ENCODE measurements at regions not wholly inside any gene's neighbourhood (a gene's known extent, or its start where the extent isn't known, plus 50 kb on each side); places are given as distances from the start of the nearest gene placed in this dataset.
"Not testable (repeated sequence)": the region's sequence is repeated elsewhere in the genome, so short reads cannot be mapped to it uniquely, and the experiment has no call there.

DNA sequence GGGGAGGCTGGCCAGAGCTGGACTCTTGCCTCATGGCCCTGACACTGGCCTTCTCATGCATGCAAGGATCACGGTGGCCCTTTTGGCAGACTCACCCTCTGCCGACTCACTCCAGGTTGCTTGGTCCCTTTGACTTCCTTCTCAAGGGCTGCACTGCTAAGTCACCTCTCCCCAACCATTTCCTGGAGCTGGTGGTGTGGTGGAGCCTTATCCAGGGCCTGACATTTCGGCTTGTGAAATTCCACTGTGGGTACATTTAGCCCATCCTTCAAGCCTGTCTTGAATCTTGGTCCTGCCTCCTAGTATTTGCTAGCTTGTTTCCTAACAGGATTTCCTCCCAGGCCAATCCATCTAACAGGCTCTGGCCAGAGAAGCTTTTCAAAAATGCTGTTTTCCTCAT is 52.6 kb upstream of the JUN start:
- no peak for DNase-seq (ENCODE audit: low spot score)

DNA sequence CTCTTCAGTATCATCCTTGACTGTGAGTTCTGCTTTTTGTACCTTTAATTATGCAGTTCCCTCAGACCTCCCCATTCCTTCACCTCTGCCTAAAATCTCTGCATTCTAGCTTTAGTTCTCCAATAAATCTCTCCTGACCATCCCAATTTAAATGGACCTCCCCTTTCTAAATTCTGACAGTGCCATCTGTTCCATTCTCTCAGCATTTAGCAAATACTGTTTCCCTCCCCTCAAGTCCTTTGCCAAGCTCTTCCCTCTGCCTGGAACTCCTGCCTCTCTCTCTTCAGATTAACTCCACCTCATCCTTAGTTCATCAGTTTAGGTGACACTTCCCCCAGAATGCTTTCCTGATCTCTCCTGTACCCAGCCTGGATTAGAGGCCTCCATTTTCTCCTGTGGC is 54.0 kb upstream of the JUN start:
- no peak for DNase-seq (ENCODE audit: low spot score)

DNA sequence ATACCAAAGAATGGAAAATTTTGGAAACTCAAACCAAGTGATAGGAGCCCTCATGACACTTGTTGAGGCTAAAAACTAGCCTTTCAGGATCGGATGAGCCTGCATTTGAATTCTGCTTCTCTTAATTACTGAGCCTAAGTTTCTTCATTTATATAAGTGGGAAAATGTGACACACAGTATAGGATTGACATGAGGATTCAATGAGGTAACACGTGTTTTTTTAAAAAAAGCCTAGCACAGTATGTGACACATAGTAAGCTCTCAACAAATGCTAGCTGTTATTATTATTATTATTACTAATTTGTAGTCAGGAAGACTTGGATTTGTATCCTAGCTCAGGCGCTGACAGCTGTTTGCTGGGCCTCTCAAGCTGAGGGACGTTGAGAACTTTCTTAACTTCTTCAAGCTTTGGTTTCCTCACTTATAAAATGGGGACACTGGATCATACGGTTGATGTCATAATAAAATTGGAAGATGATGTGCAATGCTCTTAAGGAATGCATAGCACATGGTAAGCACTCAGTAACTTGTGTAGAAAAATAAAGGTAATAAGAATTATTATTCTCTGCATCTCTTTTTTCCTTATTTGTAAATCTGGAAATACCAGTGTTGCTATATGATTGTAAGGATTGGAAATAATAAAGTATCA is 55.4 kb upstream of the JUN start:
- no peak for DNase-seq (ENCODE audit: low spot score)

DNA sequence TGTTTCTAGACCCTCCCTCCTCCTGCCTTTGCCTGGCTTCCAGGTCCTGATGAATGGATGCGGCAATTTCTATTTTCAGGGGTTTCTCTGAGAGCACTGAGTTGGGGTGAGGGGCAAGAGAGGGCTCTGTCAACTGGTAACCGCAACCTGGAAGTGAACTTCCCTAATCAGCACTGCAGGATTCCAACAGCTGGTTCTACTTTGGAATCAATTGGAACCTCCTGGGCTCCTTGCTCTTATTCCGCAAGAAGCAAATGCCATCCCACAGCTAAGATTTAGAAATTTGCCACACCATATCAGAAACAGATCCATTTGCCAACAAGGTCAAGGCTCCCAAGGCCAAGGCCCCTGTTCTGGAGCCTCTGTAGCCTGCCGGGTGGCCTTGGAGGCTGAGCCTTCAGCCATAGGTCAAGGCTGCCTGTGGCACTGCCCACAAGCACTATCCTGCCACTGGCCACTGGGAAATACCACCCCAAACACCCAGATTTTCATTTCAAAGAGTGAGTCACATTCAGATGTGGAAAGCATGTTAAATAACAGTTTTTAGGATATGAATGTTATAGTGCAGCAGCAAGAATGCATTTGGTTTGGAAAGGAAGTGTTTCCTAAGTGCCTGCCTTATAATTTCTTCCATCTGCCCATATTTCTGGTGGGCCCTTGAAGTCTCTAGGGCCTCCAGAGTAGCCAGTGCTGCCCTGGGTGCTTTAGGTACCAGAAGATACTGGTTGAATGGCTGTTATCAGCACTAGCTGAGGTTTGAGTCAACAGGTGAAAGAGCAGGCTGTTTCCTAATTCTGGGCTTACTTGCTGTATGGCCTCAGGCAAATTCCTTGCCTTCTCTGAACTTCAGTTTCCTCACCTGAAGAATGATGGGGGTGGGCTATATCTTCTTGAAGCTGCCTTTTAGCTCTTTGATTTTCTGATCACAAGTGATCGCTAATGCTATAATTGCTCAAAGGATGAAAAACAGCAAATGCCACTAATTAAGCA is 56.3 kb upstream of the JUN start:
- no peak for DNase-seq (ENCODE audit: low spot score)

DNA sequence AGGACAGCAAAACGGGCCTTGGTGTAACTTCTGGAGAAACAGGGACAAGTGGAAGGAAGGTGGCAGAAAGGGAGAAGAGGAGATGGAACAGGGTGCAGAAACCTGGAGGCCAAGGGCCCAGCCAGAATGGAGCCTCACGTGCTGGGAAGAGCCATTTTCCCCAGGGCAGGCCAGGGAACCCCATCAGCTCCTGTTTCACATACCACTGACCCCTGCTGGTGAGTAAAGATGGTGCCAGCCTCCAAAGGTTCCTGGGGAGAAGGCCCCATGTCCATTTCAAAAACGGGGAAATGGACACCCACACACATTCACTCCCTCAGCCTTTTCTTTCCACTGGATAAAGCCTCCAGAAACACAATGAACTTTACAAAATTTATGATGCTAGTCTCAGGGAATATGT is 57.6 kb upstream of the JUN start:
- no peak for DNase-seq (ENCODE audit: low spot score)

DNA sequence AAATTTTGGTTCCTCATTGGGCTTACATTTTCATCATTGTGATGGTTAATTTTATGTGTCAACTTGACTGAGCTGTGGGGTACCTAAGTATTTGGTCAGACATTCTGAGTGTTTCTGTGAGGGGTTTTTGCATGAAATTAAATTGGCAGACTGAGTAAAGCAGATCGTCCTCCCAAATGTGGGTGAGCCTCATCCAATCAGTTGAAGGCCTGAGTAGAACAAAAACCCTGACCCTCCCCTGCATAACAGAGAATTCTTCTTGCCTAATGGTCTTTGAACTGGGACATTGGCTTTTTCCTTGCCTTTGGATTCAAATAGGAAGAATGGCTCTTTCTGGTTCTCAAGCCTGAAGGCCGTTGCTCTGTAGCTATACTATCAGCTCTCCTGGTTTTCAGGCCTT is 59.1 kb upstream of the JUN start:
- DNase-seq (ENCODE audit: low spot score) = no peak

DNA sequence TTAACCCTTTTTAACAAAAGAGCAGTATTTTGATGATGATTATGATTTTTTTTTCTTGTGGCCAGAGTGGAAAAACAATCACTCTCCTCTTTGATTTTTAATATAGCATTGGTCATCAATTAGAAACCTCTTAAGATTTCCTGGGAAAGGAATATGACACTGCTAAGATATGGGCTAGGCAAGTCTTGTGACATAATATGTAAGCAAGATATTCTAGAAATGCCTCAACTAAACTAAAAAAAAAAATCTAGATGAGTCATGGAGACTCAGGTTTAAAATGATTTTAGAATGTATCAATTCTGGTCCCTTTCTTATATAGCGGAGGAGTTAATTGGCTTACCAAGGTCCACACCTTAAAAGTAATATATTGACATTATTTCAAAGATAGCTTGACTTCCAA is 60.3 kb upstream of the JUN start:
- DNase-seq (ENCODE audit: low spot score) = no peak

DNA sequence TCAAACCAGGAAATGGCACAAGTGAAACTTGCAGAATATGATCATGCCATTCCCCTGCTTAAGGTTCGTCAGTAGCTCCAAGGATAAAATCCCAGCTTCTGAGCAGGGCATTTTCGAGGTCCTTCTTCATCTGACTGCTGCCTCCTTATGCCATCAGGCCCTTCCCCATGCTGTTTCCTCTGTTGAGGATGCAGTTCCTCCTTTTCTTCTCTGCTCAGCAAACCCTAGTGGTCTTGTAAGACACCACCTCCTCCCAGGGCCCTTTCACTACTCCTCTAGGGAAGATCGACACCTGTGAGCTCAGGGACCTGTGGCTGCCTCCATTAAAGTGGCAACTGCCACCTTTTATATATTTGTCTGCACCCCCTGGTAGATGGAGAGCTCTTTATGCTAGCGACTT is 62.1 kb upstream of the JUN start:
- no peak for DNase-seq (ENCODE audit: low spot score)

DNA sequence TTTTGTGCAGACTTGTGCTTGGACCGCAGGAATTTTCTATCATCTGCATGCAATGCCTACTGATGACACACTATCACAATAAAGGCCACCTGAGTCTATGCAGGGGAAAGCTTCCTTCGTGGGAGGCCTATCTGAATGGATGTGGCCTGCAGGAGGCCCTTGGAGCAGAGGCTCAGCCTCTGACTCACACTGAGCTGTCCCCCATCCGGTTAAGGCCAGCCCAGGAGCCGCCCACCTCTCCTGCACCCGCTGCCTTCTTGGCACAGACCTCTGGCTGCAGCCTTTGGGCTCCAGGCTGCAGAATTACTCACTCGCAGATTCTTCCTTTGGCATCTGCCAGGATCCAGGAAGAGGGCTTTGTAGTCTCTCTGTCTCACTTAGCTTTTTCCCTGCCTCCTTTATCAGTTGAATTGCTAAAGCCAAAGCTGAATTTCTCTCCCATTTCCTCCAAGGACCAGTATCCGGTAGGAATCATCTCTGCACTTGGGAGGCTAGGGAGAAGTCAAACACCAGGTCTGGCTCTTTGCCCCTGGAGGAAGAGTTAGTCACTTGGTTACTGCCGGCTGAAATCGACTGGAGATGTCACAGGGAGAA is 65.1 kb upstream of the JUN start:
- DNase-seq (ENCODE audit: low spot score) = peak; percentile 99

DNA sequence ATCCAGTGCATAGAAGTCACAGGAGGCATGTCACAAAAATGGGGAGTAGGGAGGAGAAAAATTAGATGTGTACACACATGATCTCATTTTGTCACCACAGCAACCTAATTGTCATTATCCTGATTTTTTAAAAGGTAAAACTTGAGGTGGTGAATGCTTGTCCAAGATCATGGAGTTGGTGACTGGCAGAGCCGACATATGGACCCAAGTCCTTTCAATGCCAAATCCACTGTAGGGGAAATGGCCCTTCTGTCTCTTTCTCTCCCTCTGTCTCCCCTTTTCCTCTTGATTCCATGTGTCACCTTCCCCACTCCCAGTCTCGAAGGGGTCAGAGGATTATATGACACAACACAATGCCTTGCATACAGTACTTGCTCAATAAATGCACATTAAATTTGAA is 65.7 kb upstream of the JUN start:
- no peak for DNase-seq (ENCODE audit: low spot score)

DNA sequence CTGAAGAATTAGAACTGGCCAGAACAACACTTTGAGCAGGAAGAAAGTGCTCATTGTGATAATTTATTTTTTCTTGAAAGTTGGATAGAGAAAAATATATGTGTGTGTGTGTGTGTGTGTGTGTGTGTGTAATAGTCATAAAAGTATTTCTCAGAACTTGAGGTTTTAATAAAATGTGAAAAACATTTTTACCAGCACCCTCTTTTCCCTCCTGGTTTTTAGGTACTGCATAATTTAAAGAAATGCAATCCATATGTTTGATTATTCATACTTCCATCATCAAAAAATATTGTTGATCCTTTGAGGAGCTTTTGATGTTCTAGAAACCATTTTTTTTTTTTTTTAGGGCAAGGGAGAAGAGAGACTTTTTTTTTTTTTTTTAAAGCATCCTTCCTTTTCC is 66.8 kb upstream of the JUN start:
- no peak for DNase-seq (ENCODE audit: low spot score)

DNA sequence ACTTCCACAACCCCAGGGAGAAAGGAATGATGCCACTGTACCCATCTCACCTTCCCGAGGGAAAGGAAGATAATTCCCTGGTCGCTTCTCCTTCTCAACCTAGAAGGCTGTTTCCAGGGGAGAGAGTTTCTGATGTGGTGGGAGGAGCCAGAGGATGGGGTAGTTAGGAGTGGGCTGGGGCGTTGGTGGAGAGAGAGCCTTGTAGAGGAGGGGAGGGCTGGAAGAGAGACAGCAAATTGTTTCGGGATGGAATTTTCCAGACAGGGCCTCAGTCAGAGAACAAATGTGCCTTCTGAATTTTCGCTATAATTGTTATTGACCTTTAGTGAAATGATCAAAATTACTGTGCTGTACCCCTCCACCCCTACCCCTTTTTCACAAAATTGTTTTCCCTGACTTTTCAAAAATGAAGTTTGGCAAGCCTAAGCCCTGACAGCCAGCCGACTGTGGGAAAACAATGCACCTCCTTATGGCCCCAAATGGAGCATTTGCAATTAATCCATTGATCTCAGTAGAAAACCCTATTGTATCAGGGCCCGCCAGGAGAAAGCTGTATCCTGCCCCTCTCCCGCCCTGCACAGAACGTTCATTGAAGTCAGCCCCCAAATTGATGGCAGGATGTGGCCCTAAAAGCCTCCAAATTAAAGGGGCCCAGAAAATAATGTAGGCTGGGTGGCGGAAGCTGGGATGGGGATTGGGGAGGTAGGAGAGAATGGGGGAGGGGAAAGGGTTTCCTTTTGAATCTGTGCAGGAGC is 69.1 kb upstream of the JUN start:
- DNase-seq (ENCODE audit: low spot score) = no peak

DNA sequence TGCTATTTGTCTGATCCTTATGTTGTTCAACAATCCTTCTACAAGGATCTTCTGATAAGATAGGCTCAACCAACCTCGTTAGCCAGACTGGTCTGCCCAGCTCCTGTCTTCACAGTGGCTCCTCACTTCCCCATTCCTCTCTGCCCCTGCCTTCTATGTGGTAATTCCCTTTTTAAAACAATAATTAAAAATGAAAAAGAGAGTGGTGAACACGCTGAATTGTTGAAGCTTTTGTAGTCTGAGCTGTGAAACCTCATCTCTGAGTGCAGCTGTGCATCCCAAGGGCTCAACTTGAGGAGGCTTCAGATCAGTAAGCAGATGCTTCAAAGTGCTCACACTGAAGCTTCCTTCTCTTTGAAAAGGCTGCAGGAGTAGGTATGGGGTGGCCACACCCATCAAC is 70.7 kb upstream of the JUN start:
- no peak for DNase-seq (ENCODE audit: low spot score)

DNA sequence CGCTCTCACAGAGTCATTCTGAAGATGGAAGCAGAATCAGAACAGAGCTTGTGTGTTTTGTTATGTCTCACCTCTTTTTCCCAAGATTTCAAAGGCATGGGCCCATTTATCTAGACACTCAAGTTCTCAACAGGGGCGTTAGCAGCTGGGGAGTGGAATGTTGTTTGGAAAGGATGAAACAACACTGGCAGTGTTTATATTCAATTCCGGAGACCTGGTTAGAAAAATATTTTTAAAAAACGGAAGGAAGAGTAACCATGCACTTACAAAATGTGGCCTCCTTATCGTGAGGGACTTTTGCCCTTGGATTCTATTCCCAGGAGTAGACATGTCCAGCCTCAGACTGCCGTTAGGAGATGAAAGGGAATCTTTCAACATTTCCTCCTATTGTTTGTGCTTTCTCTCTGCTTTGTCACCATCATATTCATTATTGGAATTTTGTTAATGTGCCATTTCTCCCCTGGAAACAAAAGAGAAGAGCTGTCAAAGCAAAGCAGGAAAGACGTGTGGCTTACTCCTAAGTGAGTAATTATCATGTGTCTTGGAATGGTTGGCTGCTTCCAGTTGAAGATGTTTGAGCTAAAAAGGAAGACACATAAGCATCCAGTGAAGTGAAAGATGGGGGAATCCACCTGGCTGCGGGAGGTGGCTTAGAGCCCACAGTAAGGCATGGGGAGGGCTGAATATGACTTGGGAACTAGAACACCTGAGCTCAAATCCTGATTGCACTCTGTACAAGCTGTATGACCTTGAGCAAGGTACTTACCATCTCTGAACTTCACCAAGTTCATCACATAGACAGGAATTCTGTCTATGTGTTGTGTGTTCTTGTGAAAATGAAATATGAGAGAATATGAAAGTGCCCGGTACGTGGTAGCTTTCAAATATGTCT is 71.7 kb upstream of the JUN start:
- peak; percentile 41 for DNase-seq (ENCODE audit: low spot score)

DNA sequence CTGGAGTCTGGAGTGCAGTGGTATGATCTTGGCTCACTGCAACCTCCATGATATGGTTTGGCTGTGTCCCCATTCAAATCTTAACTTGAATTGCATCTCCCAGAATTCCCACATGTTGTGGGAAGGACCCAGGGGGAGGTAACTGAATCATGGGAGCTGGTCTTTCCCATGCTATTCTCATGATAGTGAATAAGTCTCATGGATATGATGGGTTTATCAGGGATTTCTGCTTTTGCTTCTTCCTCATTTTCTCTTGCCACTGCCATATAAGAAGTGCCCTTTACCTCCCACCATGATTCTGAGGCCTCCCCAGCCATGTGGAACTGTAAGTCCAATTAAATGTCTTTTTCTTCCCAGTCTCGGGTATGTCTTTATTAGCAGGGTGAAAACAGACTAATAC is 72.4 kb upstream of the JUN start:
- DNase-seq (ENCODE audit: low spot score) = not testable (repeated sequence)

DNA sequence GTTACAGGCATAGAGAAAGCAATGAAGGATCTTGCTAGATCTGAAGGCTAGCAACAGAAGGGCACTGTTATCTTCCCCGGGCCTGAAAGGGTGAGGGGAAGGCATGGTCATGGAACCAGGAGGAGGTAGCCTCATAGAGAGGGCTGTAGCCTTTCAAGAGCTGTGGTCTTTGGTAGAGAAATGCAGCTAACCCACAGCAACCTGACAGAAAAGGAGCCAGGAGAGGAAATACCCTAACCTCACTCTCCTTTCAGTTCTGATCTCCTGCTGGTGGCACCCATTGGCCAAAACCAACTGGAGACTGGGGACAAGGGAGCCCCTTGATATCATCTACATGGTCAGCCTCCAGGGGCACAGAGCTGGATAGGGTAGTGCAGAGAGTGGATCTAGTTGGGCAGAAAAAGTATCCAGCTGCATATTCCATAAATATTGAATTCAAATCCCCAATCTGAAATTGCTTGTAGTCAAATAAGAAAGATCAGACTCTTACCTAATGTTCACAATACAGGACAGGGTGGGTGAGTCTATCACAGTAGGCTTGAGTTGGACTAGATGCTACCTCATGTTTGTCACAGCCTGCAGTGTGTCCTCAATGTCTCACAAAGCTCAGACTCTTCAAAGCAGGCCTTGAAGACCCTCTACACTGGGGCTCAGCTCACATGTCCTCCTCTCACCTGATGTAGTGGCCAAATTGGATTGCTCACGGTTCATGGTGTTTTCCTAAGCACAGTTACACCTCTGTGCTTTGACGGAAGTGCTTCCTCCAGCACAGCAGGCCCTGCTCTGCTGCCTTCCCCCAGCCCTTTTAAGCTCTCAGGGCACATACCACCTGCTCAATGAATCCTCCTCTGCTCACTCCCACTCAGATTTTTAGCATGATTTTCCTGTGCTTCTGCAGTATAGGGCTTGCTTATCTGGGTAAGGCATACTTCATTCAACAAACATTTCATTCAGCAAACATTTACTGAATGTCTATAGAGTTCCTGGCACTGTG is 74.1 kb upstream of the JUN start:
- no peak for DNase-seq (ENCODE audit: low spot score)

DNA sequence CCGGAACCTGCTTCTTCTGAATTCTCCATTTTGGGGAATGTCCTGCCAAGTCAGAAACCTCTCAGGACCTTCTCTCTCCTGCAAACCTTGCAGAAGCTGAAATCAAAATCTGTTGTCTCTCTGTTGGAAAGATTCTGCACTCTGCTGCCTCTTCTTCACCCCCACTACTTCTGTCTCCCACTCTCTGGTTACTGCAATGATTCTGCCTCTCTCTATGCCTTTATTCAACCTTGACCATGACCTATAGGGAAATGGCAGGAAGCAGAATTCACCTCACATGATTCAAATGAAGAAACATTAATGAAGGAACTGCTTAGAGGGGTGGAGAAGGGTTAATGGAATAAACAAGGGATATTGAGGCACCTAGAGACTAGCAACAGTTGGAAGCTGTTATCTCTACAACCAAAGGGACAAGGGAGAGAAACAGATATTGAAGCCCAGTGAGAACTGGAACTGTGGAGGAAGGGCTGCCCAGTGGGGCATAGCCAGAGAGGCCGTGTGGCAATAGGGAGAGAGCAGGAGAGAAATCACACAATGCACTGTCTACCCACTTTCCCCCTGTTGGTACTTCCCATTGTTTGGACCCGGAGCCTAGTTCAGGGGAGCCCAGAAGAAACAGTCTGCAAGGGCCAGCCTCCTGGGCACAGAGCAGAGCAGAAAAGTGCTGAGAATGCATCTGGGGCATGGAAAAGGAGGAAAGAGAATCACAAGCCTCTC is 76.1 kb upstream of the JUN start:
- DNase-seq (ENCODE audit: low spot score) = no peak

DNA sequence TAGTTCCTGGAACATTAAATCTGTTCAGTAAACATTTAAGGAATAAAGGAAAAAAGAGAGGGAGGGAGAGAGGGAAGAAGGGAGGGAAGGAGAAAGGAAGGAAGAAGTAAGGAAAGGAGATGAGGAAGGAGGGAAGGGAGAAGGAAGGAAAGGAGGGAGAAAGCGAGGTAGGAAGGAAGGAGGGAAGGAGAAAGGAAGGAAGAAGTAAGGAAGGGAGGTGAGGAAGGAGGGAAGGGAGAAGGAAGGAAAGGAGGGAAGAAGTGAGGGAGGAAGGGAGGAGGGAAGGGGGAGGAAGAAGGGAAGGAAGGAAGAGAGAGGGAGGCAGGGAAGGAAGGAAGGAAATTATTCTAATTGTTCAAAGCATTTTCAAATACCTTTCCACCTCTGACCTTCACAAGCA is 77.2 kb upstream of the JUN start:
- DNase-seq (ENCODE audit: low spot score) = no peak

DNA sequence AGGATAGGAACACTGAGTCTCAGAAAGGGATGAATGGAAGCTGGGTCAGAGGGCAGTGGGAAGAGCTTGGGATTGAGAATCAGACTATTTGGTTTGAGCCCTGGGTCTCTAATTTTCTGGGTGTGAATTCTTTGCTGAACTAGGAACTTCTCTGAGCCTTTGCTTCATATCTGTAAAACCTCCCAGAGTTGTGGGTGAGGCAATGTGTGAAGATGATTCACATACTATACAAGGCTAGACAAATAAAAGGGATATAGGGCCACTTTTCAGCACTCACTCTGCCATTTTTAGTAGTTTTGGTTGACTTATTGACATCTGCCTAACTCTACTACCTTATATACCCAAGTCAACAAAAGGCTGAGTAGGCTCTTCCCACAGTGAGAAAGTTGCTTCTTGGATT is 77.7 kb upstream of the JUN start:
- DNase-seq (ENCODE audit: low spot score) = no peak
